HEK293T (cell line): ENCODE measurements at regions not wholly inside any gene's neighbourhood (a gene's known extent, or its start where the extent isn't known, plus 50 kb on each side); places are given as distances from the start of the nearest gene placed in this dataset.

ENCODE experiments used
- ARNT ChIP-seq: fragments of 450-650 bp; IDR thresholded peaks from 2 replicates; pipeline ENCODE4 v1.6.1; 2017; ENCODE audit warnings: mild to moderate bottlenecking
- BHLHE40 ChIP-seq: fragments of 450-650 bp; IDR thresholded peaks from 2 replicates; pipeline ENCODE4 v1.6.1; 2016; ENCODE audit warnings: mild to moderate bottlenecking, moderate library complexity, borderline replicate concordance
- ELF4 ChIP-seq: fragments of 450-650 bp; IDR thresholded peaks from 2 replicates; pipeline ENCODE4 v1.6.1; 2017; ENCODE audit warnings: antibody characterized with exemption
- FOXA1 ChIP-seq: fragments of 450-650 bp; IDR thresholded peaks from 2 replicates; pipeline ENCODE4 v1.6.1; 2016; ENCODE audit warnings: mild to moderate bottlenecking
- FOXM1 ChIP-seq: fragments of 450-650 bp; IDR thresholded peaks from 2 replicates; pipeline ENCODE4 v1.6.1; 2017; ENCODE audit warnings: mild to moderate bottlenecking, borderline replicate concordance
- HDGF ChIP-seq: fragments of 450-650 bp; IDR thresholded peaks from 2 replicates; pipeline ENCODE4 v1.6.1; 2017; ENCODE audit warnings: antibody characterized with exemption, borderline replicate concordance
- L3MBTL2 ChIP-seq: fragments of 450-650 bp; conservative IDR thresholded peaks from 2 replicates; pipeline ENCODE4 v1.6.1; 2016; ENCODE audit warnings: mild to moderate bottlenecking
- NFRKB ChIP-seq: fragments of 450-650 bp; IDR thresholded peaks from 2 replicates; pipeline ENCODE4 v1.6.1; 2016; ENCODE audit warnings: mild to moderate bottlenecking, moderate library complexity
- PKNOX1 ChIP-seq: fragments of 450-650 bp; IDR thresholded peaks from 2 replicates; pipeline ENCODE4 v1.6.1; 2016
- SP1 ChIP-seq: fragments of 450-650 bp; IDR thresholded peaks from 2 replicates; pipeline ENCODE4 v1.6.1; 2017
- TARDBP ChIP-seq: fragments of 450-650 bp; IDR thresholded peaks from 2 replicates; pipeline ENCODE4 v1.6.1; 2016
- ZNF384 ChIP-seq: fragments of 450-650 bp; IDR thresholded peaks from 2 replicates; pipeline ENCODE4 v1.6.1; 2016

- no peak for TF ChIP-seq HDGF
- TF ChIP-seq FOXM1: no peak
- TF ChIP-seq L3MBTL2: no peak
- TF ChIP-seq ARNT: no peak
- no peak for TF ChIP-seq PKNOX1
- no peak for TF ChIP-seq BHLHE40
- TF ChIP-seq SP1: no peak
- no peak for TF ChIP-seq TARDBP
- TF ChIP-seq NFRKB: no peak
- TF ChIP-seq ZNF384: no peak
- TF ChIP-seq ELF4: no peak
- TF ChIP-seq FOXA1: no peak
Measured at GRCh38 chr1:181366910-181367309, 116.4 kb upstream of the CACNA1E start.
